Keratinocyte (primary cell): ENCODE measurements at regions not wholly inside any gene's neighbourhood (a gene's known extent, or its start where the extent isn't known, plus 50 kb on each side); places are given as distances from the start of the nearest gene placed in this dataset.

Experiments used
- CTCF ChIP-seq, 3 experiments: IDR thresholded peaks in 1 of 3; conservative IDR thresholded peaks in 1 of 3; optimal IDR thresholded peaks in 1 of 3; 2 replicates in 2 of 3; 3 replicates in 1 of 3; pipeline versions ENCODE3 to v1.5.1; 2011; ENCODE audit warnings: low read length in 3 of 3, mild to moderate bottlenecking in 3 of 3, moderate library complexity in 2 of 3, control low read depth in 1 of 3, inconsistent platforms in 1 of 3; ENCODE audit not compliant: insufficient read depth in 2 of 3; ENCODE audit errors: extremely low read depth in 1 of 3
- EZH2 ChIP-seq: IDR thresholded peaks from one replicate; pipeline ENCODE4 v1.6.1; 2012; ENCODE audit warnings: inconsistent platforms, mild to moderate bottlenecking, low read length, moderate library complexity

- no peak for TF ChIP-seq EZH2
- TF ChIP-seq CTCF (optimal IDR thresholded peaks at IDR 0.05 in 1 of 3, IDR thresholded peaks at IDR 0.05 in 1 of 3, conservative IDR thresholded peaks at IDR 0.05 in 1 of 3; ENCODE audit: extremely low read depth in 1 of 3, insufficient read depth in 2 of 3, low read length in 3 of 3): no peak
Observed at GRCh38 chr1:222247081-222247480, 300.8 kb downstream of the HHIPL2 start.
